ENCODE measurements at regions not wholly inside any gene's neighbourhood (a gene's known extent, or its start where the extent isn't known, plus 50 kb on each side); places are given as distances from the start of the nearest gene placed in this dataset.

GRCh38 chr16:50857881-50858280 is 116.0 kb downstream of the CYLD start:
- FAIRE-seq (no peak), DNase-seq (ENCODE audit: insufficient read length, low spot score) (no peak)
- TF ChIP-seq SPI1 (IDR thresholded peaks at IDR 0.05; ENCODE audit: low read depth, low read length), result no peak
- TF ChIP-seq POLR2A (IDR thresholded peaks at IDR 0.05; ENCODE audit: low read depth, low read length), result no peak
- TF ChIP-seq POLR2AphosphoS5 (IDR thresholded peaks at IDR 0.05; ENCODE audit: low read depth, low read length), result no peak
- no peak for TF ChIP-seq TAF1 (IDR thresholded peaks at IDR 0.05; ENCODE audit: low read depth, low read length)
- no peak for TF ChIP-seq PAX5 (IDR thresholded peaks at IDR 0.05; ENCODE audit: insufficient read depth, low read length, severe bottlenecking)
- no peak for TF ChIP-seq POU2F2 (IDR thresholded peaks at IDR 0.05; ENCODE audit: low read depth, low read length)

DNA sequence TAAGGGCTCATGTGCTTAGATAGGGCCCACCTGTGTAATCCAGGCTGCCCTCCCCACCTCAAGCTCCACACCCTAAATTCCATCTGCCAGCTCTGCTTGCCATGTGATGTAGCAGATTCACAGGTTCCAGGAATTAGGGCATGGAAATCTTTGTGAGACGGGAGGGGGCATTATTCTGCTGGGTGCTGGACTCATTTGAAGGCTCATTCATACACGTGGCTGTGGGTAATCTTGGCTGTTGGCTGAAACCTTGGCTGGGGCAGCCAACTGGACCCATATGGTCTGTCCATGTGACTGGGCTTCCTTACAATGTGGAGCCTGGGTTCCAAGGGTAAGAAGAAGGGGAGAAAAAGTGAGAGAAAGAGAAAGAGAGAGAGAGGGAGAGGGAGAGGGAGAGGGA is 115.1 kb downstream of the CYLD start:
- no peak for FAIRE-seq
- DNase-seq (ENCODE audit: insufficient read length, low spot score), result no peak
- TF ChIP-seq POLR2AphosphoS5 (IDR thresholded peaks at IDR 0.05; ENCODE audit: low read depth, low read length) (no peak), PAX5 (IDR thresholded peaks at IDR 0.05; ENCODE audit: insufficient read depth, low read length, severe bottlenecking) (no peak), SPI1 (IDR thresholded peaks at IDR 0.05; ENCODE audit: low read depth, low read length) (no peak), TAF1 (IDR thresholded peaks at IDR 0.05; ENCODE audit: low read depth, low read length) (no peak), POLR2A (IDR thresholded peaks at IDR 0.05; ENCODE audit: low read depth, low read length) (no peak), POU2F2 (IDR thresholded peaks at IDR 0.05; ENCODE audit: low read depth, low read length) (no peak)

- FAIRE-seq, result no peak
These were observed 111.4 kb downstream of the CYLD start for GRCh38 chr16:50853329-50853728.

More at GRCh38 chr16:50853329-50853728, 111.4 kb downstream of the CYLD start:
- TF ChIP-seq POLR2AphosphoS5 (IDR thresholded peaks at IDR 0.05; ENCODE audit: low read depth, low read length), result no peak
- no peak for TF ChIP-seq SPI1 (IDR thresholded peaks at IDR 0.05; ENCODE audit: low read depth, low read length)
- TF ChIP-seq POU2F2 (IDR thresholded peaks at IDR 0.05; ENCODE audit: low read depth, low read length), result no peak
- TF ChIP-seq POLR2A (IDR thresholded peaks at IDR 0.05; ENCODE audit: low read depth, low read length), result no peak
- TF ChIP-seq TAF1 (IDR thresholded peaks at IDR 0.05; ENCODE audit: low read depth, low read length), result no peak
- no peak for TF ChIP-seq PAX5 (IDR thresholded peaks at IDR 0.05; ENCODE audit: insufficient read depth, low read length, severe bottlenecking)
- DNase-seq (ENCODE audit: insufficient read length, low spot score), result no peak
